AG04449 (cell line): ENCODE measurements at regions not wholly inside any gene's neighbourhood (a gene's known extent, or its start where the extent isn't known, plus 50 kb on each side); places are given as distances from the start of the nearest gene placed in this dataset.

ENCODE experiments used
- CTCF ChIA-PET: fragments of 350-600 bp; formaldehyde crosslinking; extraction: SDS; loops from one replicate; lab custom pipeline; 2021; ENCODE audit warnings: antibody characterized with exemption; lab: Yijun Ruan, JAX
- POLR2A ChIA-PET: fragments of 400-600, 350-600 bp; formaldehyde crosslinking; extraction: SDS; loops from one replicate; lab custom pipeline; 2020; ENCODE audit warnings: antibody characterized with exemption, inconsistent platforms; lab: Yijun Ruan, JAX
- DNase-seq: peaks from one replicate; pipeline ENCODE4 v3.0.0-alpha.2; 2010; ENCODE audit warnings: low read depth, low spot score
- H3K4me3 ChIP-seq: 2 replicates; pipeline ENCODE4 v1.5.1; 2011; ENCODE audit warnings: low read depth, mild to moderate bottlenecking, control low read depth, low read length
- TF ChIP-seq, protein P1 (sequence below): IDR thresholded peaks from one replicate; pipeline ENCODE4 v1.5.1; 2011; ENCODE audit warnings: mild to moderate bottlenecking, moderate library complexity, low read length, control low read depth, inconsistent platforms; ENCODE audit not compliant: insufficient read depth; ENCODE audit errors: missing control alignments

GRCh38 chr9:89972535-89972934 is 367.7 kb downstream of the GADD45G start:
- ChIA-PET CTCF (no interaction called here), POLR2A (no interaction called here)
- H3K4me3 ChIP-seq = no peak overlapping the region
- TF ChIP-seq, protein P1, sequence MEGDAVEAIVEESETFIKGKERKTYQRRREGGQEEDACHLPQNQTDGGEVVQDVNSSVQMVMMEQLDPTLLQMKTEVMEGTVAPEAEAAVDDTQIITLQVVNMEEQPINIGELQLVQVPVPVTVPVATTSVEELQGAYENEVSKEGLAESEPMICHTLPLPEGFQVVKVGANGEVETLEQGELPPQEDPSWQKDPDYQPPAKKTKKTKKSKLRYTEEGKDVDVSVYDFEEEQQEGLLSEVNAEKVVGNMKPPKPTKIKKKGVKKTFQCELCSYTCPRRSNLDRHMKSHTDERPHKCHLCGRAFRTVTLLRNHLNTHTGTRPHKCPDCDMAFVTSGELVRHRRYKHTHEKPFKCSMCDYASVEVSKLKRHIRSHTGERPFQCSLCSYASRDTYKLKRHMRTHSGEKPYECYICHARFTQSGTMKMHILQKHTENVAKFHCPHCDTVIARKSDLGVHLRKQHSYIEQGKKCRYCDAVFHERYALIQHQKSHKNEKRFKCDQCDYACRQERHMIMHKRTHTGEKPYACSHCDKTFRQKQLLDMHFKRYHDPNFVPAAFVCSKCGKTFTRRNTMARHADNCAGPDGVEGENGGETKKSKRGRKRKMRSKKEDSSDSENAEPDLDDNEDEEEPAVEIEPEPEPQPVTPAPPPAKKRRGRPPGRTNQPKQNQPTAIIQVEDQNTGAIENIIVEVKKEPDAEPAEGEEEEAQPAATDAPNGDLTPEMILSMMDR = no peak
- no peak for DNase-seq

DNA sequence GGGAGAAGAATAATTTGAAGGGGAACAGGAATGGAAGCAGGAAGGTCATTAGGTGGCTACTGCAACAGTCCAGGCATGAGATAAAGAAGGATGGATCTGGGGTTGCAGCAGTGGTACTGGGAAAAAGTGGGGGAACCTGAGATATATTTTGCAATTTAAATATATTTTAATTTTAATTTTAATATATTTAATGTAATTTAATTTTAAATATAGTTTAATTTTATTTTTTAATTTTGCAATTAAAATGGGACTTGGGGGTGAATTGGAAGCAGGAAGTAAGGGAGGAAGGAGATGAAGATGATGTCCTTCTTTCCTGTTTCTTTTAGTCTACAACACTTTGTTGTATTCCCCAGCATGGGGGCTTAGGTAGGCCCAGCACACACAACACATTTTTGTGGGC is 369.8 kb downstream of the GADD45G start:
- POLR2A ChIA-PET = no interaction called here
- no peak for DNase-seq
- CTCF ChIA-PET = no interaction called here
- TF ChIP-seq, protein P1 = no peak
- H3K4me3 ChIP-seq = no peak overlapping the region

- CTCF ChIA-PET = no interaction called here
Measured at GRCh38 chr9:89975024-89975423, 370.2 kb downstream of the GADD45G start.

GRCh38 chr9:89975630-89976029 is 370.8 kb downstream of the GADD45G start:
- POLR2A ChIA-PET = no interaction called here
- CTCF ChIA-PET = interaction anchor here (0.9 kb wide), 1 partner anchor 13 kb away, joined by 3 read pairs; no protein-coding TSS in a partner anchor
- H3K4me3 ChIP-seq = no peak overlapping the region
- TF ChIP-seq, protein P1 = no peak
- DNase-seq = no peak

More at GRCh38 chr9:89975024-89975423, 370.2 kb downstream of the GADD45G start:
- no peak for DNase-seq
- POLR2A ChIA-PET = no interaction called here
- H3K4me3 ChIP-seq = no peak overlapping the region
- TF ChIP-seq, protein P1 = no peak

DNA sequence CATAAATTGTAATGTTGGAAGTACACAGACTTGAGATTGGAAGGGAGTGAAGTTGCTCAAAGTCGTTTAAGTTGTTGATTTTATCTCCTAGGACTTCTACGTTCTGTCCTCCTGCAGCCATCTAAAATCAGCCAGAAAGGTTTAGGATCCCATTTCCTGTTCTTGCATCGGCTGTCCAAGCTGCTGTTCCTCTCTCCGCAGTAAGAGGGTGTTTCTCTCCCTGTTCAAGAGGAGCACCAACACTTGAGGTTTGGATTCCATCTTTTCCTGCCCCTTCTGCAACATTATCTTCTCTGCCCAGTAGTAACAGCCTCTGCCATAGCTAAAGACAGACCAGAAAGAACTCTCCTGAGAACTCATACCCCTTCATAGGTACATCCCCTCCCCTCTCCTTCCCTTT is 373.4 kb downstream of the GADD45G start:
- TF ChIP-seq, protein P1 = peak; percentile 57
- H3K4me3 ChIP-seq = no peak overlapping the region
- DNase-seq = no peak
- ChIA-PET CTCF (interaction anchor here (0.7 to 1.4 kb wide), 5 partner anchors 9 to 122 kb away, joined by 3 to 4 read pairs (median 3); no protein-coding TSS in a partner anchor), POLR2A (no interaction called here)

DNA sequence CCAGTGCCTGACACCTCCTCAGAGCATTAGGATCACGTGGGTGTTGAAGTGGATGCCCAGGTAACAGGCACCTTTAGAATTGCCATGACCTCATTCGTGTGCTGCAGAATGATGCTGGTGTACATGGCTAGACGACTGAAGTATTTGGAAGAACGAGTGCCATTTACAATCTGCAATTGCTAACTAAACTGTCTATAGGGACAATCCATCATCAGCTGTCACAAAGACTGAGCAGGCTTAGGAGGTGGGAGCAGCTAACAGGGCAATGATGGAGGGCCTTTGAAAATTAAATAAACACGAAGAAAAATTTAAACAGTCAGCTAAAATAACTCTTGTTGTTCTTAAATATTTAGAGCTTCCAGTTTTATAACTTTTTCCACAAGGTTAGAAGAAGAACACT is 375.8 kb downstream of the GADD45G start:
- TF ChIP-seq, protein P1 = no peak
- CTCF ChIA-PET = no interaction called here
- H3K4me3 ChIP-seq = no peak overlapping the region
- POLR2A ChIA-PET = no interaction called here
- DNase-seq = no peak
